ENCODE measurements at regions not wholly inside any gene's neighbourhood (a gene's known extent, or its start where the extent isn't known, plus 50 kb on each side); places are given as distances from the start of the nearest gene placed in this dataset.
"Not testable (repeated sequence)": the region's sequence is repeated elsewhere in the genome, so short reads cannot be mapped to it uniquely, and the experiment has no call there.

- Mint-ChIP-seq H3K27ac (no peak overlapping the region), H3K36me3 (ENCODE audit: low read depth) (no peaks in the 10 kb centered on the region), H3K4me1 (ENCODE audit: low read depth) (no peaks in the 10 kb centered on the region), H3K9me3 (peaks cover 29% of the 10 kb centered on the region), H3K4me3 (no peak overlapping the region), H3K27me3 (ENCODE audit: low read depth) (no peaks in the 10 kb centered on the region)
- DNase-seq (ENCODE audit: low spot score): no peak
Measured at GRCh38 chr13:62207388-62207787, 791.7 kb upstream of the PCDH20 start.

- Mint-ChIP-seq H3K4me3 (no peak overlapping the region), H3K27me3 (ENCODE audit: low read depth) (no peaks in the 10 kb centered on the region), H3K4me1 (ENCODE audit: low read depth) (no peaks in the 10 kb centered on the region), H3K9me3 (peaks cover 36% of the 10 kb centered on the region), H3K36me3 (ENCODE audit: low read depth) (no peaks in the 10 kb centered on the region), H3K27ac (no peak overlapping the region)
- DNase-seq (ENCODE audit: low spot score): no peak
Measured at GRCh38 chr13:62206165-62206564, 790.5 kb upstream of the PCDH20 start.

GRCh38 chr13:62205273-62205672, 789.6 kb upstream of the PCDH20 start:
- Mint-ChIP-seq H3K4me1 (ENCODE audit: low read depth) (no peaks in the 10 kb centered on the region), H3K4me3 (no peak overlapping the region), H3K9me3 (peaks cover 42% of the 10 kb centered on the region), H3K27me3 (ENCODE audit: low read depth) (no peaks in the 10 kb centered on the region), H3K27ac (no peak overlapping the region), H3K36me3 (ENCODE audit: low read depth) (no peaks in the 10 kb centered on the region)
- DNase-seq (ENCODE audit: low spot score): no peak

- H3K27me3 Mint-ChIP-seq (ENCODE audit: low read depth): no peaks in the 10 kb centered on the region
- H3K9me3 Mint-ChIP-seq: peaks cover 21% of the 10 kb centered on the region
- no peaks in the 10 kb centered on the region for H3K4me1 Mint-ChIP-seq (ENCODE audit: low read depth)
- no peak overlapping the region for H3K4me3 Mint-ChIP-seq
- no peak for DNase-seq (ENCODE audit: low spot score)
- no peak overlapping the region for H3K27ac Mint-ChIP-seq
- no peaks in the 10 kb centered on the region for H3K36me3 Mint-ChIP-seq (ENCODE audit: low read depth)
Measured at GRCh38 chr13:62194371-62194770, 778.7 kb upstream of the PCDH20 start.

- Mint-ChIP-seq H3K4me3 (no peak overlapping the region), H3K27ac (no peak overlapping the region), H3K27me3 (ENCODE audit: low read depth) (no peaks in the 10 kb centered on the region), H3K4me1 (ENCODE audit: low read depth) (no peaks in the 10 kb centered on the region), H3K36me3 (ENCODE audit: low read depth) (no peaks in the 10 kb centered on the region), H3K9me3 (peaks cover 21% of the 10 kb centered on the region)
- no peak for DNase-seq (ENCODE audit: low spot score)
Measured at GRCh38 chr13:62193919-62194318, 778.3 kb upstream of the PCDH20 start.

- DNase-seq (ENCODE audit: low spot score): no peak
- Mint-ChIP-seq H3K4me1 (ENCODE audit: low read depth) (no peaks in the 10 kb centered on the region), H3K36me3 (ENCODE audit: low read depth) (no peaks in the 10 kb centered on the region), H3K4me3 (no peak overlapping the region), H3K27ac (no peak overlapping the region), H3K9me3 (peaks cover 22% of the 10 kb centered on the region), H3K27me3 (ENCODE audit: low read depth) (no peaks in the 10 kb centered on the region)
Measured at GRCh38 chr13:62185631-62186255, 770.1 kb upstream of the PCDH20 start.

- Mint-ChIP-seq H3K9me3 (peaks cover 29% of the 10 kb centered on the region), H3K4me3 (no peak overlapping the region), H3K36me3 (ENCODE audit: low read depth) (no peaks in the 10 kb centered on the region), H3K27ac (no peak overlapping the region), H3K27me3 (ENCODE audit: low read depth) (no peaks in the 10 kb centered on the region), H3K4me1 (ENCODE audit: low read depth) (no peaks in the 10 kb centered on the region)
- DNase-seq (ENCODE audit: low spot score): no peak
Measured at GRCh38 chr13:62176051-62176450, 760.4 kb upstream of the PCDH20 start.

GRCh38 chr13:62173958-62174357, 758.3 kb upstream of the PCDH20 start:
- H3K4me1 Mint-ChIP-seq (ENCODE audit: low read depth): no peaks in the 10 kb centered on the region
- no peak for DNase-seq (ENCODE audit: low spot score)
- no peak overlapping the region for H3K27ac Mint-ChIP-seq
- no peaks in the 10 kb centered on the region for H3K36me3 Mint-ChIP-seq (ENCODE audit: low read depth)
- H3K27me3 Mint-ChIP-seq (ENCODE audit: low read depth): no peaks in the 10 kb centered on the region
- H3K9me3 Mint-ChIP-seq: peaks cover 32% of the 10 kb centered on the region
- H3K4me3 Mint-ChIP-seq: no peak overlapping the region

GRCh38 chr13:62171697-62172096, 756.0 kb upstream of the PCDH20 start:
- Mint-ChIP-seq H3K4me1 (ENCODE audit: low read depth) (no peaks in the 10 kb centered on the region), H3K9me3 (peaks cover 25% of the 10 kb centered on the region), H3K4me3 (no peak overlapping the region), H3K27ac (no peak overlapping the region), H3K36me3 (ENCODE audit: low read depth) (no peaks in the 10 kb centered on the region), H3K27me3 (ENCODE audit: low read depth) (no peaks in the 10 kb centered on the region)
- DNase-seq (ENCODE audit: low spot score): no peak

- no peak overlapping the region for H3K27ac Mint-ChIP-seq
- H3K27me3 Mint-ChIP-seq (ENCODE audit: low read depth): no peaks in the 10 kb centered on the region
- no peak for DNase-seq (ENCODE audit: low spot score)
- H3K36me3 Mint-ChIP-seq (ENCODE audit: low read depth): no peaks in the 10 kb centered on the region
- no peaks in the 10 kb centered on the region for H3K4me1 Mint-ChIP-seq (ENCODE audit: low read depth)
- peaks cover 26% of the 10 kb centered on the region for H3K9me3 Mint-ChIP-seq
- no peak overlapping the region for H3K4me3 Mint-ChIP-seq
Measured at GRCh38 chr13:62168891-62169290, 753.2 kb upstream of the PCDH20 start.

- Mint-ChIP-seq H3K9me3 (peaks cover 20% of the 10 kb centered on the region), H3K27me3 (ENCODE audit: low read depth) (no peaks in the 10 kb centered on the region), H3K27ac (no peak overlapping the region), H3K4me3 (no peak overlapping the region), H3K36me3 (ENCODE audit: low read depth) (no peaks in the 10 kb centered on the region), H3K4me1 (ENCODE audit: low read depth) (no peaks in the 10 kb centered on the region)
- DNase-seq (ENCODE audit: low spot score): no peak
Measured at GRCh38 chr13:62167650-62168172, 752.1 kb upstream of the PCDH20 start.

GRCh38 chr13:62162860-62163259, 747.2 kb upstream of the PCDH20 start:
- Mint-ChIP-seq H3K4me1 (ENCODE audit: low read depth) (no peaks in the 10 kb centered on the region), H3K27ac (no peak overlapping the region)

GRCh38 chr13:62158520-62158919, 742.9 kb upstream of the PCDH20 start:
- Mint-ChIP-seq H3K4me3 (no peak overlapping the region), H3K36me3 (ENCODE audit: low read depth) (no peaks in the 10 kb centered on the region), H3K9me3 (peaks cover 32% of the 10 kb centered on the region), H3K27ac (no peak overlapping the region), H3K27me3 (ENCODE audit: low read depth) (no peaks in the 10 kb centered on the region), H3K4me1 (ENCODE audit: low read depth) (no peaks in the 10 kb centered on the region)
- DNase-seq (ENCODE audit: low spot score): no peak

More at GRCh38 chr13:62162860-62163259, 747.2 kb upstream of the PCDH20 start:
- no peaks in the 10 kb centered on the region for H3K36me3 Mint-ChIP-seq (ENCODE audit: low read depth)
- H3K4me3 Mint-ChIP-seq: no peak overlapping the region
- DNase-seq (ENCODE audit: low spot score): no peak
- H3K27me3 Mint-ChIP-seq (ENCODE audit: low read depth): no peaks in the 10 kb centered on the region
- peaks cover 20% of the 10 kb centered on the region for H3K9me3 Mint-ChIP-seq

GRCh38 chr13:62151724-62152123, 736.1 kb upstream of the PCDH20 start:
- not testable (repeated sequence) for H3K4me3 Mint-ChIP-seq; DNase-seq (ENCODE audit: low spot score); H3K4me1 Mint-ChIP-seq (ENCODE audit: low read depth); H3K27ac Mint-ChIP-seq; H3K36me3 Mint-ChIP-seq (ENCODE audit: low read depth); H3K27me3 Mint-ChIP-seq (ENCODE audit: low read depth)
- H3K9me3 Mint-ChIP-seq: peaks cover 44% of the 10 kb centered on the region

GRCh38 chr13:62142048-62142447, 726.4 kb upstream of the PCDH20 start:
- DNase-seq (ENCODE audit: low spot score): no peak
- H3K27me3 Mint-ChIP-seq (ENCODE audit: low read depth): no peaks in the 10 kb centered on the region
- H3K4me3 Mint-ChIP-seq: no peak overlapping the region
- H3K36me3 Mint-ChIP-seq (ENCODE audit: low read depth): no peaks in the 10 kb centered on the region
- no peak overlapping the region for H3K27ac Mint-ChIP-seq
- no peaks in the 10 kb centered on the region for H3K4me1 Mint-ChIP-seq (ENCODE audit: low read depth)
- H3K9me3 Mint-ChIP-seq: peaks cover 48% of the 10 kb centered on the region
